Tibial nerve (tissue), 4 donors: ENCODE measurements at regions not wholly inside any gene's neighbourhood (a gene's known extent, or its start where the extent isn't known, plus 50 kb on each side); places are given as distances from the start of the nearest gene placed in this dataset.

Experiments
- DNase-seq, 2 donors: peaks; one replicate each; pipeline ENCODE4 v3.0.0-alpha.2; 2019; ENCODE audit warnings: low spot score in 2 of 2
- H3K27ac ChIP-seq, 4 donors: fragments of 200-600 bp; sonication (generic) in 3 of 4; one replicate each; pipeline ENCODE4 v1.5.1; 2017 to 2019; ENCODE audit warnings: mild to moderate bottlenecking in 1 of 4
- H3K27me3 ChIP-seq, 2 donors: fragments of 200-600 bp; sonication (generic) in 1 of 2; one replicate each; pipeline versions ENCODE4 v1.5.1 to v1.6.0; 2017 to 2019
- H3K36me3 ChIP-seq, 3 donors: fragments of 200-600 bp; sonication (generic); one replicate each; pipeline ENCODE4 v1.5.1; 2018 to 2019
- H3K4me1 ChIP-seq, 4 donors: fragments of 200-600 bp; sonication (generic) in 3 of 4; one replicate each; pipeline ENCODE4 v1.5.1; 2017 to 2019
- H3K4me3 ChIP-seq, 4 donors: fragments of 200-600 bp; sonication (generic) in 3 of 4; one replicate each; pipeline ENCODE4 v1.5.1; 2017 to 2019; ENCODE audit warnings: mild to moderate bottlenecking in 1 of 4, moderate library complexity in 1 of 4
- H3K9me3 ChIP-seq, 4 donors: fragments of 200-600 bp; sonication (generic) in 3 of 4; one replicate each; pipeline ENCODE4 v1.5.1; 2017 to 2019
- EP300 ChIP-seq, 2 donors: sonication (generic); formaldehyde crosslinking; IDR thresholded peaks; one replicate each; pipeline ENCODE4 v1.6.1; 2017; ENCODE audit warnings: antibody characterized with exemption in 2 of 2, mild to moderate bottlenecking in 1 of 2
- POLR2A ChIP-seq, 2 donors: fragments of 450-650 bp; IDR thresholded peaks; one replicate each; pipeline ENCODE4 v1.6.1; 2017; ENCODE audit warnings: antibody characterized with exemption in 2 of 2, mild to moderate bottlenecking in 2 of 2, moderate library complexity in 2 of 2
- whole genome bisulfite sequencing, 2 donors: methylation state at CpG; one replicate each; pipeline ENCODE4 v1.1.5; 2018; 5-methylcytosine and 5-hydroxymethylcytosine counted together
- TF ChIP-seq, protein P1 (sequence below), 5 experiments: fragments of 200-600 bp in 3 of 5; fragments of 450-650 bp in 2 of 5; sonication (generic) in 3 of 5; IDR thresholded peaks; one replicate each; pipeline ENCODE4 v1.5.1; 2016 to 2019; ENCODE audit warnings: antibody characterized with exemption in 5 of 5, mild to moderate bottlenecking in 3 of 5, moderate library complexity in 2 of 5

DNA sequence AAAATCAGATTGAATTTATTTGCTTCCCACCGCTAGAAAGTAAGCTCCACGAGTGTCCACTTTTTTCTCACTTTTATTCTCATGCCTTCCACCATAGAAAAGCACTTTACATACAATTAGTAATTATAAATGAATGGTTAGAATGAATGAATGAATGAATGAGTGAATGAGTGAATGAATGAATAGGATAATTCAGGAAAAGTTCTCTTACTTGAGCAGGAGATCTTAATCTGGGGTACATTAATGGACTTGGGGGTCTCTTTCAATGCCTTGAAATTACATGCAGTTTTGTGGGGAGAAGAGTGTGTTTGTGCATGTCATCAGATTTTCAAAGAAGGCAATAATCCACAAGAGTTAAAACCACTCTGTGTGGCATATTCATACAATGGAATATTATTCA is 229.9 kb upstream of the NR4A3 start:
- TF ChIP-seq EP300 (IDR thresholded peaks at IDR 0.05) (no peak), POLR2A (IDR thresholded peaks at IDR 0.05) (no peak)
- TF ChIP-seq, protein P1, sequence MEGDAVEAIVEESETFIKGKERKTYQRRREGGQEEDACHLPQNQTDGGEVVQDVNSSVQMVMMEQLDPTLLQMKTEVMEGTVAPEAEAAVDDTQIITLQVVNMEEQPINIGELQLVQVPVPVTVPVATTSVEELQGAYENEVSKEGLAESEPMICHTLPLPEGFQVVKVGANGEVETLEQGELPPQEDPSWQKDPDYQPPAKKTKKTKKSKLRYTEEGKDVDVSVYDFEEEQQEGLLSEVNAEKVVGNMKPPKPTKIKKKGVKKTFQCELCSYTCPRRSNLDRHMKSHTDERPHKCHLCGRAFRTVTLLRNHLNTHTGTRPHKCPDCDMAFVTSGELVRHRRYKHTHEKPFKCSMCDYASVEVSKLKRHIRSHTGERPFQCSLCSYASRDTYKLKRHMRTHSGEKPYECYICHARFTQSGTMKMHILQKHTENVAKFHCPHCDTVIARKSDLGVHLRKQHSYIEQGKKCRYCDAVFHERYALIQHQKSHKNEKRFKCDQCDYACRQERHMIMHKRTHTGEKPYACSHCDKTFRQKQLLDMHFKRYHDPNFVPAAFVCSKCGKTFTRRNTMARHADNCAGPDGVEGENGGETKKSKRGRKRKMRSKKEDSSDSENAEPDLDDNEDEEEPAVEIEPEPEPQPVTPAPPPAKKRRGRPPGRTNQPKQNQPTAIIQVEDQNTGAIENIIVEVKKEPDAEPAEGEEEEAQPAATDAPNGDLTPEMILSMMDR (IDR thresholded peaks at IDR 0.05), result no peak
- no peaks in the 10 kb centered on the region for H3K36me3 ChIP-seq
- no peak for DNase-seq
- no peak overlapping the region for H3K4me3 ChIP-seq
- no peaks in the 10 kb centered on the region for H3K9me3 ChIP-seq
- no peaks in the 10 kb centered on the region for H3K27me3 ChIP-seq
- no peaks in the 10 kb centered on the region for H3K4me1 ChIP-seq
- H3K27ac ChIP-seq, result no peak overlapping the region
- 91% methylated on average over 2 of the region's 2 CpGs for WGBS, 2 donors

DNA sequence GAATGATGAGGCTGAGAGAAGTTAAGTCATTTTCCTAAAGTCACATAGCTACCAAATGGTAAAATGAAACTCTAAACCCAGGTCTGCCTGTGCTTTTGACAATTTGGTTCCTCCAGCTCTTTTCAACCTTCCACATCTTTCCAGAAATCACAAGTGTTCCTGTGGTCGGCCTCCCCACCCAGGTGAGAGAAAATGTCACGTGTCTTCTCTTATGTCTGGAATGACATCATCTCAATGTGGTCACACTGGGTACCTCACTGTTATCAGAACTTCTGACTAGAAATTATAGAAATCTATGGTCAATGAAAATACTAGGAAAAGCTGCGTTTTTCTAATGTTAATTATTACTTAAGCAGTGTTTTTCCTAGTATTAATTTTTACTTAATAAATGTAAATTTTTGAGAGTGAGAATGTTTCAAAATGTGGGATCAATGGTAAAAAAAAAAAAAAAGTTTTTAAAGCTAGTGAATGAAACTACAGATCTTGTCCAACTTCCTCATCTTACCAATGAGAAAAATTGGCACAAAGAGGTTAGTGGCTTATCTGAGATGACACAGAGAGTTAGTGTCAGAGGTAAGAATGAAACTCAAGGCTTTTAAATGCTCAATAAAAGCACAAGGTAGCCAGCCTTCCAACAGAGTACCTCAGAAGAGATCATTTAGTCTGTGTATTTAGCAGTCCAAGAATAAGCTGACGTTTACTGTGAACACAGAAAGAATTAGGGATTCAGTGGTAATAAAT is 228.7 kb upstream of the NR4A3 start:
- Histone ChIP-seq H3K27ac (no peak overlapping the region), H3K9me3 (no peaks in the 10 kb centered on the region), H3K36me3 (no peaks in the 10 kb centered on the region), H3K27me3 (no peaks in the 10 kb centered on the region), H3K4me3 (no peak overlapping the region), H3K4me1 (no peaks in the 10 kb centered on the region)
- no peak for DNase-seq
- WGBS, 2 donors, result 77 to 79% methylated on average over 4 of the region's 4 CpGs
- TF ChIP-seq POLR2A (IDR thresholded peaks at IDR 0.05) (no peak), EP300 (IDR thresholded peaks at IDR 0.05) (no peak)
- TF ChIP-seq, protein P1 (IDR thresholded peaks at IDR 0.05), result no peak

DNA sequence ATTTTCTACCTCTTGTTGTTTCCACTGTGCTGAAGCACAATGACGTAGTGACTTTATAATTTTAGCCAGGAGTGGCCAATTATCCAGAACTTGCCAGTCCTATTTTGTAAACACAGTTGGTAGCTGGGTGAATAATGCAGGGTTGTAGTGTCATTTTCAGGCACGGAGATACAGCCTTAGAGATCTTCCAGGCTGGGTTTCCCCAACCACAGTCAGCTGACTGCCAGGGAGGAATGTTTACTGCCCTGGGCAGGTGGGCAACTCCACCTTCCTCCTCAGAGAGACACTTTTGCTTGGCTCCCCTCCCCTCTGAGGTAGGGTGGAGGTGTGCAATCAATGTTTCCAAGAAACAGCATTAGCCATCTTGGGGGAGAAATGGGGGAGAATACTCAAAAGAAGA is 228.1 kb upstream of the NR4A3 start:
- H3K27me3 ChIP-seq, result no peaks in the 10 kb centered on the region
- H3K9me3 ChIP-seq, result no peaks in the 10 kb centered on the region
- no peak overlapping the region for H3K4me3 ChIP-seq
- TF ChIP-seq POLR2A (IDR thresholded peaks at IDR 0.05), result no peak
- TF ChIP-seq, protein P1 (IDR thresholded peaks at IDR 0.05), result no peak
- TF ChIP-seq EP300 (IDR thresholded peaks at IDR 0.05), result no peak
- no peak overlapping the region for H3K27ac ChIP-seq
- WGBS, 2 donors, result 60 to 63% methylated on average over 2 of the region's 2 CpGs
- DNase-seq, result no peak
- no peaks in the 10 kb centered on the region for H3K4me1 ChIP-seq
- H3K36me3 ChIP-seq, result no peaks in the 10 kb centered on the region

DNA sequence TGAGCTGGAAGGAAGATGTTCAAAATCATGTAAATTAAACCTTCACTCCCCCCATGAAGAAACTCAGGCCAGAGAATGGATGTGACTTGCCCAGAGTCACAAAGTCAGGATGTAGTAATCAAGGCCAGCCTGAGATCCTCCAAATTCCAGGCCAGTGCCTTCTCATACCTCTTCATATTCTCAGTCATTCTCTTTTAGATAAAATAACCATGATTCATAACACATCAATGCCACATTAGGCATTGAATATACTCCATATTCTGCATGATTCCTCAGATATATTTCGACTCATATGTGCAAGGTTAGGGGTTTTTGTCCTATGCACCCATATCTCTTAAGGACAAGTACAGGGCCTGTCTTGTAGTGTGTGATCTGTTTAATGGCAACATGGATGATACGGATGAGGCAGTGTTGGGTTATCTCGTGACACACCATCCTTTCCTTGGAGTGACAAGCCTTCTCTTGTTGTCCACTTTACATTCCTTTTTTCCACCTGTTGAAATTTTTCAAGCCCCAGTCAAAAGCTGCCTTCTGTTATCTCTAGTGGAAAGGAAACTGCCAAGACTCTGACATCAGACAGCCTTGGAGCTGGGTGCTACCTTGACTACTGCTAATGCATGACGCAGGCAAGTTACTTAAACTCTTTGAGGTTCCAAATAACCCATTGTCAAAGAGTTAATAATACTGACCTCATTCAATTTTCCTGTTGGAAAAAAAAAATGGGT is 227.5 kb upstream of the NR4A3 start:
- no peak for DNase-seq
- no peak overlapping the region for H3K4me3 ChIP-seq
- no peak overlapping the region for H3K27ac ChIP-seq
- no peaks in the 10 kb centered on the region for H3K9me3 ChIP-seq
- WGBS, 2 donors, result 86 to 89% methylated on average over 4 of the region's 4 CpGs
- no peaks in the 10 kb centered on the region for H3K4me1 ChIP-seq
- no peaks in the 10 kb centered on the region for H3K36me3 ChIP-seq
- H3K27me3 ChIP-seq, result no peaks in the 10 kb centered on the region
- TF ChIP-seq EP300 (IDR thresholded peaks at IDR 0.05), result no peak
- TF ChIP-seq POLR2A (IDR thresholded peaks at IDR 0.05), result no peak
- TF ChIP-seq, protein P1 (IDR thresholded peaks at IDR 0.05), result no peak

DNA sequence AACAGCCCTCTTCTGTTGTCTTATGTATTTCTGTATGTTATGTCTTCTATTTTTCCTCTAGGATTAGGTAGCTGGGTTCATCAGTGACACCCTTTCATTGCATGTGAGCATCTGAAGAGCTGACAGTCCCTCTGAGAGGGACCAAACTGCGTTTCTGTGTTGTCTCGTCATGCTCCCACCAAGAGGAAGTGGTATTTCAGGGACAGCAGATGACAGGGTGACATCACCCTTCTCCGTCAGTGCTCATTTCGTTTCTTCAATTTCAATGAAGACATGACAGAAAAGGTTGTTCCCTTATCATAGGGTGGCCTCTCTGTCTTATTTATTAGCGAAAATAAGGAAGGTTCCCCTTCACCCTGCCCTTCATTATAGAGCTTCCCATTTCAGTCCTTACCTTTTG is 225.9 kb upstream of the NR4A3 start:
- Histone ChIP-seq H3K4me3 (no peak overlapping the region), H3K27ac (no peak overlapping the region), H3K9me3 (no peaks in the 10 kb centered on the region), H3K27me3 (no peaks in the 10 kb centered on the region), H3K4me1 (no peaks in the 10 kb centered on the region), H3K36me3 (no peaks in the 10 kb centered on the region)
- WGBS, 2 donors, result 65 to 69% methylated on average over 5 of the region's 5 CpGs
- no peak for DNase-seq
- TF ChIP-seq, protein P1 (IDR thresholded peaks at IDR 0.05), result no peak
- TF ChIP-seq POLR2A (IDR thresholded peaks at IDR 0.05) (no peak), EP300 (IDR thresholded peaks at IDR 0.05) (peak; percentile 29 to 55)
